ENCODE measurements at regions not wholly inside any gene's neighbourhood (a gene's known extent, or its start where the extent isn't known, plus 50 kb on each side); places are given as distances from the start of the nearest gene placed in this dataset.

GRCh38 chr6:140931581-140931980 lies 1201.1 kb upstream of the GJE1 start:
- H3K4me2 ChIP-seq (ENCODE audit: insufficient read depth, low read length), result no peak overlapping the region

DNA sequence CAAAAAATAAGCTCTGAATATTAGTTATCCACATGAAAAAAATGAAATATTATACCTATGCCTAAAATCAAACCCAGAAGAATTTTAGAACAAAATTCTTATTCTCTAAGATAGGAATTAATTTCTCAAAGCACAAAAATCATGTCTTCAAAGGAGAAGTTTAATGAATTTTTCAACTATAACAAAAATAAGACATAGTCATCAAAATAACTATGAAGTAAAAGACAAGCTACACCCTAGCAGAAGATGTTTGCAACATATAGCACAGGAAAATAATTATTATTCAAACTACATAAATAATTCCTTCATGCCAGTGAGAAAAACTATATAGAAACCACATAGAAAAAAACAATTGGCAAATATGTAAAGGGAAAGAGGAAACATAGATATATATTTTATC lies 1203.6 kb upstream of the GJE1 start:
- Histone ChIP-seq H3K27me3 (ENCODE audit: insufficient read depth, low read length) (no peaks in the 10 kb centered on the region), H3K36me3 (ENCODE audit: insufficient read depth, low read length) (no peaks in the 10 kb centered on the region), H3K9me3 (ENCODE audit: low read depth, low read length) (no peaks in the 10 kb centered on the region), H2AFZ (ENCODE audit: low read length) (no peak overlapping the region), H3K79me2 (ENCODE audit: insufficient read depth, low read length) (no peaks in the 10 kb centered on the region), H3K4me2 (ENCODE audit: insufficient read depth, low read length) (no peak overlapping the region), H3K27ac (ENCODE audit: low read depth, low read length) (no peak overlapping the region), H4K20me1 (ENCODE audit: insufficient read depth, low read length) (no peaks in the 10 kb centered on the region), H3K4me1 (ENCODE audit: insufficient read depth, low read length) (no peaks in the 10 kb centered on the region), H3K4me3 (ENCODE audit: insufficient read depth, low read length) (no peak overlapping the region)
- no peak for DNase-seq (ENCODE audit: insufficient read length, low spot score, missing footprints)
- no peak for TF ChIP-seq CTCF (IDR thresholded peaks at IDR 0.05; ENCODE audit: extremely low read depth, low read depth, low read length)

More at GRCh38 chr6:140931581-140931980, 1201.1 kb upstream of the GJE1 start:
- Histone ChIP-seq H3K27me3 (ENCODE audit: insufficient read depth, low read length) (no peaks in the 10 kb centered on the region), H3K9me3 (ENCODE audit: low read depth, low read length) (no peaks in the 10 kb centered on the region), H2AFZ (ENCODE audit: low read length) (peak overlapping the region; percentile 54), H3K36me3 (ENCODE audit: insufficient read depth, low read length) (no peaks in the 10 kb centered on the region), H3K4me1 (ENCODE audit: insufficient read depth, low read length) (no peaks in the 10 kb centered on the region), H3K27ac (ENCODE audit: low read depth, low read length) (no peak overlapping the region), H3K4me3 (ENCODE audit: insufficient read depth, low read length) (no peak overlapping the region), H4K20me1 (ENCODE audit: insufficient read depth, low read length) (no peaks in the 10 kb centered on the region), H3K79me2 (ENCODE audit: insufficient read depth, low read length) (no peaks in the 10 kb centered on the region)
- no peak for TF ChIP-seq CTCF (IDR thresholded peaks at IDR 0.05; ENCODE audit: extremely low read depth, low read depth, low read length)
- no peak for DNase-seq (ENCODE audit: insufficient read length, low spot score, missing footprints)

DNA sequence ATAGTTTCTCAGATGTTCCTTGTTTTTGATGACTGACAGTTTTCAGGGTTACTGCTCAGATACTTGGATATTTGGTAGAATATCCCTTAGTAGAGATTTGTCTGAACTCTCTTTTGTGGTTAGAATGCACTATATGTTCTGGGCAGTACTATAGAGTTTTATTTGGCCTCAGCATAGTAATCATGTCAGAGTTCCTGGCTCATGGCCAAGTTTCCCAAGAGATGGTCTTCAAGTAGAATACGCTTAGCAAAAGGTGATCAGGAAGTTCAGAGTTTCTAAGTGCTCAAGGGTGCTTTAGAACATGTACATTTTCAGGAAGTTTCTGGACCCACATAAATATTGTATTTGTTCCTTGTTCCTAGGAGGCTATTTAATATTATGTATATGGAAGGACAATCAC lies 1209.7 kb upstream of the GJE1 start:
- Histone ChIP-seq H3K4me3 (ENCODE audit: insufficient read depth, low read length) (no peak overlapping the region), H3K79me2 (ENCODE audit: insufficient read depth, low read length) (no peaks in the 10 kb centered on the region), H3K27ac (ENCODE audit: low read depth, low read length) (no peak overlapping the region), H3K9me3 (ENCODE audit: low read depth, low read length) (no peaks in the 10 kb centered on the region), H2AFZ (ENCODE audit: low read length) (no peak overlapping the region), H3K27me3 (ENCODE audit: insufficient read depth, low read length) (no peaks in the 10 kb centered on the region), H3K4me1 (ENCODE audit: insufficient read depth, low read length) (no peaks in the 10 kb centered on the region), H4K20me1 (ENCODE audit: insufficient read depth, low read length) (no peaks in the 10 kb centered on the region), H3K4me2 (ENCODE audit: insufficient read depth, low read length) (no peak overlapping the region), H3K36me3 (ENCODE audit: insufficient read depth, low read length) (no peaks in the 10 kb centered on the region)
- DNase-seq (ENCODE audit: insufficient read length, low spot score, missing footprints), result no peak
- no peak for TF ChIP-seq CTCF (IDR thresholded peaks at IDR 0.05; ENCODE audit: extremely low read depth, low read depth, low read length)

- no peaks in the 10 kb centered on the region for H4K20me1 ChIP-seq (ENCODE audit: insufficient read depth, low read length)
- no peaks in the 10 kb centered on the region for H3K9me3 ChIP-seq (ENCODE audit: low read depth, low read length)
- no peaks in the 10 kb centered on the region for H3K36me3 ChIP-seq (ENCODE audit: insufficient read depth, low read length)
- H3K27me3 ChIP-seq (ENCODE audit: insufficient read depth, low read length), result no peaks in the 10 kb centered on the region
- H3K4me2 ChIP-seq (ENCODE audit: insufficient read depth, low read length), result no peak overlapping the region
- no peaks in the 10 kb centered on the region for H3K4me1 ChIP-seq (ENCODE audit: insufficient read depth, low read length)
- TF ChIP-seq CTCF (IDR thresholded peaks at IDR 0.05; ENCODE audit: extremely low read depth, low read depth, low read length), result peak; percentile 88
- H3K79me2 ChIP-seq (ENCODE audit: insufficient read depth, low read length), result no peaks in the 10 kb centered on the region
- H3K27ac ChIP-seq (ENCODE audit: low read depth, low read length), result peak overlapping the region; percentile 50
- no peak overlapping the region for H2AFZ ChIP-seq (ENCODE audit: low read length)
- DNase-seq (ENCODE audit: insufficient read length, low spot score, missing footprints), result peak; percentile 14
- H3K4me3 ChIP-seq (ENCODE audit: insufficient read depth, low read length), result no peak overlapping the region
Observed at GRCh38 chr6:140921366-140922226, 1211.1 kb upstream of the GJE1 start.
